H1 (cell line): ENCODE measurements at regions not wholly inside any gene's neighbourhood (a gene's known extent, or its start where the extent isn't known, plus 50 kb on each side); places are given as distances from the start of the nearest gene placed in this dataset.

Experiments used
- ASH2L ChIP-seq: fragments of 200-600, 300-600 bp; sonication (generic); IDR thresholded peaks from one replicate; pipeline ENCODE4 v1.7.1; 2017; ENCODE audit warnings: low read length
- CEBPB ChIP-seq: IDR thresholded peaks from 2 replicates; pipeline ENCODE4 v1.6.1; 2012; ENCODE audit warnings: low read depth, low read length
- CHD7 ChIP-seq: fragments of 300-600 bp; sonication (generic); IDR thresholded peaks from 2 replicates; pipeline ENCODE4 v1.7.1; 2012; ENCODE audit warnings: low read length, moderate library complexity, mild to moderate bottlenecking, inconsistent platforms; ENCODE audit not compliant: insufficient replicate concordance
- CTCF ChIP-seq, 3 experiments: IDR thresholded peaks; 1 replicate in 2 of 3; 2 replicates in 1 of 3; pipeline versions ENCODE4 v1.5.1 to v1.6.1; 2011; ENCODE audit warnings: low read length in 3 of 3, mild to moderate bottlenecking in 3 of 3, inconsistent platforms in 2 of 3, low read depth in 1 of 3, moderate library complexity in 1 of 3; ENCODE audit not compliant: insufficient read depth in 1 of 3; ENCODE audit errors: control extremely low read depth in 1 of 3
- EP300 ChIP-seq, 2 experiments: IDR thresholded peaks; 1 replicate in 1 of 2; 2 replicates in 1 of 2; pipeline ENCODE4 v1.6.1; 2011 to 2012; ENCODE audit warnings: low read depth in 2 of 2, low read length in 2 of 2, mild to moderate bottlenecking in 2 of 2, borderline replicate concordance in 1 of 2, inconsistent platforms in 1 of 2, moderate library complexity in 1 of 2
- HDAC2 ChIP-seq, 2 experiments: fragments of 300-600 bp in 1 of 2; sonication (generic) in 1 of 2; IDR thresholded peaks; 2 replicates each; pipeline ENCODE4 v1.6.1; 2011 to 2012; ENCODE audit warnings: low read depth in 2 of 2, low read length in 2 of 2, mild to moderate bottlenecking in 2 of 2, moderate library complexity in 2 of 2, borderline replicate concordance in 1 of 2, inconsistent platforms in 1 of 2
- JUND ChIP-seq: IDR thresholded peaks from 2 replicates; pipeline ENCODE4 v1.6.1; 2011; ENCODE audit warnings: mild to moderate bottlenecking, improper control_type of control experiment, low read length
- KDM1A ChIP-seq: fragments of 200-600, 300-600 bp; sonication (generic); IDR thresholded peaks from 2 replicates; pipeline ENCODE4 v1.7.1; 2016; ENCODE audit warnings: mild to moderate bottlenecking, low read length, borderline replicate concordance
- MAFK ChIP-seq: IDR thresholded peaks from 2 replicates; pipeline ENCODE4 v1.6.1; 2012; ENCODE audit warnings: low read depth, mild to moderate bottlenecking, improper control_type of control experiment, low read length

- TF ChIP-seq CHD7 (no peak), ASH2L (no peak), HDAC2 (IDR thresholded peaks at IDR 0.05; ENCODE audit: borderline replicate concordance in 1 of 2, low read depth in 2 of 2, low read length in 2 of 2) (no peak), KDM1A (no peak), CEBPB (no peak), EP300 (IDR thresholded peaks at IDR 0.05; ENCODE audit: borderline replicate concordance in 1 of 2, low read depth in 2 of 2, low read length in 2 of 2) (no peak), MAFK (no peak), JUND (no peak), CTCF (IDR thresholded peaks at IDR 0.05; ENCODE audit: control extremely low read depth in 1 of 3, insufficient read depth in 1 of 3, low read depth in 1 of 3, low read length in 3 of 3) (no peak)
These were observed 262.8 kb downstream of the ICOS start (continued) for GRCh38 chr2:204199357-204199756.
